Glomerular visceral epithelial cell (primary cell): ENCODE measurements at regions not wholly inside any gene's neighbourhood (a gene's known extent, or its start where the extent isn't known, plus 50 kb on each side); places are given as distances from the start of the nearest gene placed in this dataset.

Source experiments
- DNase-seq: peaks from one replicate; pipeline ENCODE4 v3.0.0-alpha.2; 2016; ENCODE audit errors: extremely low spot score

DNA sequence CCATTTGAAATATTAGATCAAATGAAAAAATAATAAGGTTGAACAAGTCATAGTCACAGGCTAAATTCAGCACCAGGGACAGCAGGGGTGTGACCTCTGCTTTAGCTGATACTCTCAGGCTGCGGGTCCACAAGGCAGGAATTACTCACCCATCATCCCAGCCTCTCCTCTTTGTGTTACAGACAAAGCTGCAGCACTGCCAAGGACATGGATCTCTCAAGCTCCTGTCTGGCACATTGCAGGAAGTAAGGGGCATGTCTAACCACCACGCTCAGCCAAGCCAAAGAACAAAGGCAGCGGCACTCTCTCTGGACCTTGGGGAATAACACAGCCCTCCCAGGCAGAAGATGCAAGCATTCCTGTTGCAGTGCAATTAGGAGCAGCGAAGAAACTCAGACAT is 783.8 kb downstream of the VRK1 start:
- DNase-seq, result no peak

GRCh38 chr14:97582022-97582421 is 784.8 kb downstream of the VRK1 start:
- no peak for DNase-seq

GRCh38 chr14:97584528-97584927 is 787.3 kb downstream of the VRK1 start:
- no peak for DNase-seq

DNA sequence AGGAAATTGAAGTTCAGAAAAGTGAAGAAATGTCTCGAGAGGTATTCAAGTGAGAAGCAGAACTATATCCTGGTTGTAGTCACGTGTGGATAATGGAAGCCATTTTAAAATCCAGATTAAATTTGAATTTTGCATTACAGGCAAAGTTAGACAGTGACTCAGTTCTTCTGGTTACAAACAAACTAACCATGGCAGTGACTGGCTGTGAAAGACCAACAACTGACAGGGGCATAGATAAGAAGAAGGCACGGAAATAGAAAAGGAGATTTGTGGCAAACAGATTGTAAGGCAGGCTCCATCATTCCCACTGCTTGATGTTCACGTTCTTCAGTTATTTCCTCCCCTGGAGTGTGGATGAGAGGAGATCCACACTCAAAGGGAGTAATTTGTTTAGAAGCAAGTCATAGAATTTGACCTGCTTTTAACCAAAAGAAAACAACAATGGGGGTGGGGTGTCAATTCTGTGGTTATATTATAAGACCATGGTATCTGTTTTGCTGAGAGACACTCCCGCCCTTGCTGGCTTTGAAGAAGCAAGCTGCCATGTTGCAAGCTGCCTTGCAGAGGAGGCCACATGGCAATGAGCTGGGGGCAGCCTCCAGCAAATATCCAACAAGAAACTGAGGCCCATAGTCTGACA is 795.3 kb downstream of the VRK1 start:
- DNase-seq, result no peak

- DNase-seq, result no peak
These were observed 797.1 kb downstream of the VRK1 start for GRCh38 chr14:97594306-97594705.

GRCh38 chr14:97602438-97603117 is 805.4 kb downstream of the VRK1 start:
- DNase-seq, result no peak

DNA sequence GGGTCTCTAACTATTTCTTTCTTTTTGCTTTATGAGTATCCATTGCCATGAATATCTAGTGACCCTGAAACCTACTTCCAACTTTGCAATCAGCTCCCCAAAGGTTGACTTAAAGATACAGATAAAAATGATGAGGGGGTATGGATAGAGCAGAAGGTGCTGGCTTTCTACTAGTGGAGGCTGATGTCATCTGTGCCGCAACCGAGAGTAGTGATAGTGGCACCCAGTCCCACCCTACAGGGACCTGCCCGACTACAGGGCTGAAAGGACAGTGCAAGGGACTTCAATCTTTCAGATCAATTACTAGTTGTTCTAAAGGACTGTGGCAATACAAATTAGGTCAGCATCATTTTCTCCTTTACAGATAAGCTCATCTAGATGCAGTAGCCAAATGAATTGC is 806.0 kb downstream of the VRK1 start:
- no peak for DNase-seq

- no peak for DNase-seq
These were observed 807.5 kb downstream of the VRK1 start for GRCh38 chr14:97604731-97605130.

- no peak for DNase-seq
These were observed 821.2 kb downstream of the VRK1 start for GRCh38 chr14:97618401-97618800.

DNA sequence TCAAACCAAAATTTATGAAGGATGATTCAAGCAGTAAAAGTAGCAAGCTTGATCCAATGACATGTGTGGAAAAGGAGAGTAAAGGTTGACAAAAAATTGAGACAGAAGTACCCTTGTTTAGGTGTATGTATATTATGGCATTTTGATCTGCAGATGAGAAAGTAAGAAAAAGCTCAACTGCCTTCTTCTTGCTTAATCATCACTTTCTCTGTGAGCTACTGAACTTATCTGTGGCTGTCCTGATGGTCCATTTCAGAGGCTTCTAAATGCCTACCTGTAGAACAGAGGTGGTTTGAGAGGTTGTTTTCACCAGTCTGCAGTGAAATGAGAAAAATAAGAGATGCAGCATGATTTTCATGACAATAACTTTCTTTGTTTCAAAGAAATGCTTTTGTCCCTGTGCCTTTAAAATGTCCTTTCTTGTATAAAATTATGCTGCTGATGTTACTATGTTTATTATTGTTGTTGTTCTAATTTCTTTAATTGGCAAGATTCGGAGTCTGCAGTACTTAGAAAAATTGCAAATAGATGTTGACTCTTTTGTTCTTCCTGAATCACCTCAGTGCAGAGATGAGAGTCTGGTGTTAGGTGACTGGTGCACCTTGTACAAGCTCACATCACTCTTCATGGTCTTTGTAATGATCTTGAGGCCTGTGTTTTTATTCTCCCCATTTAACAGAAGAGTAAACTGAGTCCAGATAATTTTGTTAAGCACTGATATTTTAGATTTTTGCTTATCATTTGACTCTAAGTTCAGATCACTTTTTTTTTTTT is 821.9 kb downstream of the VRK1 start:
- no peak for DNase-seq

DNA sequence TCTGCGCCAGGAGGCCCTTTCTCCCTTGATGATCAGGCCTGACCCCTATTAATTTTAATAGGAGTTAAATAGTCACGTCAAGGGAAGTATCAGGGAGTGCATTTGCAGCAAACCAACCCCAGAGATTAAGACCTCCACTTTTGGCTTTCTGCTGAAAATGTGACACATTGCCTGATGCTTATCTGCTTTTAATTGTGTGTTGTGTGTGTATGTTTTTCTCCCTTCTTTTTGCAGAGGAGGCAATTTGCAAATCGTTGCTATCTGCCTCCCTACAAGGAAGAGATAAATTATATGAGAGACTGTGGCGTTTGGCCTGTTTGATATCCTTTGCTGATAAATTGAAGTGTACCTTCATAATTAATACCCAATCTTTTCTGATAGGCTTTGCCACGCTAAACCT is 822.9 kb downstream of the VRK1 start:
- DNase-seq, result no peak

- no peak for DNase-seq
These were observed 827.8 kb downstream of the VRK1 start for GRCh38 chr14:97624985-97625384.

- no peak for DNase-seq
These were observed 828.3 kb downstream of the VRK1 start for GRCh38 chr14:97625477-97625876.

DNA sequence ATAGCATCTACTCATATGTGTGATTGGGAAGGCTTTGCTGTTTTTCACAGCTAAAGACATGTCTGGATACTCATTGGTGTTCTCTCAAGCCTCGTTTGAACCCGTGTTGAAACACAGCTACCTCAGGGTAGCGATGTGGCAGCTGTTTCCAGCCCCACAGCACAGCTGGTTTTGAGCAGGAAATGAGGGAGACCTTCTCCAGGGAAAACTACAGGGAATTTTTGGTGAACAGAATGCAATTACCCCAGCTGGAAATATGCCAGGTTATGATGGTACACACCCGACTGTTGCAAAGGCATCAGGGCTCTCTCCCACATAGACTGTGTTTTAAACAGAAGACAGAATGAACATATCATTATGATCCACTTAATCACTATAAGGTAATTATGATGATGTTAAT is 828.9 kb downstream of the VRK1 start:
- no peak for DNase-seq

DNA sequence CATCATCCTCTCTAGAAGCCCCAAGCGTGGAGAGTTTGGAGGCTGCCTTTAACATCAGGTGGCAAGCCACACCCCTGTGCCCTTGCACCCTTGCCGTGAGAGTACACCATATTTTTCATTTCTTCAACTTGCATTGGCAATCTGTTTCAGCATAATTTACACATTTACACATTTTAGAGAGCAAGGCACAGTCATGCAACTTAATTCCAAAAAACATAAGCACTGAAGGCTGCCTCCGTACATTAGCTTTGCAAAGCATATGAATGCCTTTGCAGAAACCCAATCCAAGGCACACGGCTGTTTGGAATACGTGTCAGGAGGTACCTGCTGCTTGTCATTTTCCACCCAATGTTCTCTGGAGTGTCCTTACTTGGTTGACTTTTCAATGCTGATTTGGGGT is 833.1 kb downstream of the VRK1 start:
- DNase-seq, result no peak

DNA sequence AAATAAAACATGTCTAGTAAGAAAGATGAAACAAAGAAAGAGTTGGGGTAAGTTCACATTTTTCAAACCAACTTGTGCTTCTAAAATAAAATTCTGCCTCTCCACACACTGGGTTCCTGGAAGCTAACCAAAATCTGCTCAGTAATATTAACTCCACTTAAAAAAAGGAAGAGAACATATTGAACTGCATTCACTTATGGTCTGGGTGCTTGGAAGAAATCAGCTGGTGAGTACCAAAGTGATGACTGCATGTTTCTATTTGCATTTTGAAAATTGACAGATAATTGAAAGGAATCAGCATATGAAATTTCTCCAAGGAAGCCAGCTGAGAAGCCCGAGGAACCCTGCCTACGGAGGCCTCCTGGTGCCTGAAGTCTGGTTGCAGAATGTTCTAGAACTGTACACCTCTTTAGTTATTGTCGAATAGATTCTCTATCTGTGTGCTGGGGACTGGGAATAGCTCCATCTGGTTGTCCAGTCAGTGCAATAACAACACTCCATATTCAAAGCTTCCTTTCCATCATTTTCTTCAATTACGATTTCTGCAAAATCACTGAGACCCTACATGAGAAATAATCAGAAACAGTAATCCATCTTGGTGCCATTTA is 836.1 kb downstream of the VRK1 start:
- DNase-seq, result no peak

GRCh38 chr14:97634751-97635150 is 837.6 kb downstream of the VRK1 start:
- DNase-seq, result no peak

GRCh38 chr14:97638864-97639263 is 841.7 kb downstream of the VRK1 start:
- no peak for DNase-seq

DNA sequence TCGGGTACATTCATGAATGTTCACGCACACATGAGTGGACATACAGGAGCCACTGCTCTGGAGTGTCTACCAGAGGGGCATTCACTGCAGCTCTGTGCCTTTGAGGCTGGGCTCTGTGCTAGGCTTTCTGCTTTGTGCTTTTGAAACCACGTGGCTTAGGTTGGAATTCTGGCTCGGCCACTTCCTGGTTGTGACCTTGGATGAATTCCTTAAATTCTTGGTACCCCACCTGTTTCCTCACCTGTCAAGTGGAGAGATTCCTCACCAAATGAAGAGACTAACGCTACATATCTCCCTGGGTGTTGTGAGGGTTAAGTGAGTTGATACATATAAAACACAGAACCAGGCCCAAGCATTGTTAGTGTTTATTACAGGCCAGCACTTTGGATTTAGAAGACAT is 842.8 kb downstream of the VRK1 start:
- DNase-seq, result no peak

DNA sequence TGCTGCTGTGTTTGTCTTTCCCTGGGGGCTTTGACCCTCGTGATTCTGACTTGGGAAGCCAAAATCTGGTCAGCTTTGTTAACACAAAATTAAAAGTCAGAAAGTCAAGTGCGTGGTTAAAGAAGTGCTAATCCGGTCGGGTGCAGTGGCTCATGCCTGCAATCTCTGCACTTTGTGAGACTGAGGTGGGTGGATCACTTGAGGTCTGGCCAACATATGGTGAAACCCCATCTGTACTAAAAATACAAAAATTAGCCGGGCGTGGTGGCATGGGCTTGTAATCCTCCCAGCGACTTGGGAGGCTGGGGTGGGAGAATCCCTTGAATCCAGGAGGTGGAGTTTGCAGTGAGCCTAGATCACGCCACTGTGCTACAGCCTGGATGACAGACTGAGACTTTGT is 844.6 kb downstream of the VRK1 start:
- no peak for DNase-seq

- no peak for DNase-seq
These were observed 845.4 kb downstream of the VRK1 start for GRCh38 chr14:97642631-97643030.

DNA sequence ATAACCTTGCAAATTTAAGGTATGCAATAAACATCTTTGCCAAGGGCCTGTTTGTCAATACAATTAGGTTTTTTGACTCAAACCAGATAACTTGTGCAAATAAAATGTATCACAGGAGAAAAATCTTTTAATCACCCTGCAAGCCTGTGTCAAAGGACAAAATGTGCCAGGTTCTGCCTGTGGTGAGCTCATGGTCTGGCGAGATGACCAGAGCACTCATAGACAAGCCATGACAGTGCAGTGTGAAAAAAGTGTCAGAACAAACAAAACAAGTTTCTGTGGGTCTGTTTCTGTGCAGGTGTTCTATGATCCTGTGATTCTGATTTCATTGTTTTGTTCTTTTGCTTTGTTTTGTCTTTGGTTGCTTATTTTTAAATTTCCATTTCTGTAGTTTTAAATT is 847.2 kb downstream of the VRK1 start:
- DNase-seq, result no peak

DNA sequence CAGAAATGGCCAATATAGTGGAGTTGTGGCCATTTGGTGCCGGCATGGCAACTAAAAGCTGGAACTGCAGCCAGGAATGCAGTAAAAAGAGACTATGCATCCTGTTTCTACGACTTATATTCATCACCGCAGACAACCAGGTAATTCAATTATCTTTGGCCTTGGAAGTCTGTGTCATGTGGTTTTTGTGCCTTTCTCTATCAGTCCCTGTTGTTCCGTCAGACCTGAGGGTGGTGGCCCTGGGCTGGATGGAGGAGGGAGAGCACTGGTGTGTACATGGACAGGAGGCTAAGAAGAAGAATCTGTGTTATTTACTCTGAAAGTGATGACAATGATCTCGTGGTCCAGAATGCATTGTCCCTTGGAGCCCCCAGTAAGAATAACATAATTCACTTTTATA is 852.6 kb downstream of the VRK1 start:
- DNase-seq, result no peak
